NOMO-1 treated with DMSO at 0.1 percent for 48 hours (cell line): ENCODE measurements at regions not wholly inside any gene's neighbourhood (a gene's known extent, or its start where the extent isn't known, plus 50 kb on each side); places are given as distances from the start of the nearest gene placed in this dataset.

Experiments
- DNase-seq: peaks from one replicate; lab custom pipeline; 2025; ENCODE audit not compliant: unreplicated experiment; lab: John Stamatoyannopoulos, UW

- no peak for DNase-seq
Observed at GRCh38 chr5:118778941-118779340, 209.4 kb downstream of the DTWD2 start.

- no peak for DNase-seq
Observed at GRCh38 chr5:118777189-118777736, 211.1 kb downstream of the DTWD2 start.

GRCh38 chr5:118776755-118777154, 211.6 kb downstream of the DTWD2 start:
- no peak for DNase-seq

GRCh38 chr5:118775790-118776499, 212.4 kb downstream of the DTWD2 start:
- no peak for DNase-seq

GRCh38 chr5:118768607-118769175, 219.7 kb downstream of the DTWD2 start:
- no peak for DNase-seq

GRCh38 chr5:118762291-118762690, 226.1 kb downstream of the DTWD2 start:
- no peak for DNase-seq

GRCh38 chr5:118761814-118762213, 226.5 kb downstream of the DTWD2 start:
- DNase-seq, result no peak

GRCh38 chr5:118752969-118753368, 235.4 kb downstream of the DTWD2 start:
- no peak for DNase-seq

- DNase-seq, result no peak
Observed at GRCh38 chr5:118736396-118736795, 252.0 kb downstream of the DTWD2 start.

GRCh38 chr5:118733394-118733793, 255.0 kb downstream of the DTWD2 start:
- no peak for DNase-seq

GRCh38 chr5:118728191-118728590, 260.2 kb downstream of the DTWD2 start:
- DNase-seq, result no peak

- DNase-seq, result no peak
Observed at GRCh38 chr5:118726891-118727290, 261.5 kb downstream of the DTWD2 start.

GRCh38 chr5:118723021-118723338, 265.4 kb downstream of the DTWD2 start:
- no peak for DNase-seq

GRCh38 chr5:118722122-118723020, 266.0 kb downstream of the DTWD2 start:
- no peak for DNase-seq

- no peak for DNase-seq
Observed at GRCh38 chr5:118711727-118712126, 276.6 kb downstream of the DTWD2 start.

- DNase-seq, result no peak
Observed at GRCh38 chr5:118705959-118706667, 282.2 kb downstream of the DTWD2 start.

- no peak for DNase-seq
Observed at GRCh38 chr5:118703241-118703640, 285.1 kb downstream of the DTWD2 start.

- DNase-seq, result no peak
Observed at GRCh38 chr5:118701791-118702190, 286.6 kb downstream of the DTWD2 start.

- no peak for DNase-seq
Observed at GRCh38 chr5:118700510-118700909, 287.8 kb downstream of the DTWD2 start.

GRCh38 chr5:118698774-118699173, 289.6 kb downstream of the DTWD2 start:
- DNase-seq, result no peak

- DNase-seq, result no peak
Observed at GRCh38 chr5:118696076-118696475, 292.3 kb downstream of the DTWD2 start.
